ENCODE measurements at regions not wholly inside any gene's neighbourhood (a gene's known extent, or its start where the extent isn't known, plus 50 kb on each side); places are given as distances from the start of the nearest gene placed in this dataset.

- Histone ChIP-seq H2AFZ (ENCODE audit: low read depth, low read length, poor library complexity, severe bottlenecking) (no peak overlapping the region), H3K4me3 (replicated peaks in 1 of 2; ENCODE audit: low read depth in 1 of 2, low read length in 2 of 2) (no peak overlapping the region), H4K20me1 (ENCODE audit: insufficient read depth) (no peaks in the 10 kb centered on the region), H3K9ac (ENCODE audit: low read length) (no peak overlapping the region), H3K79me2 (ENCODE audit: insufficient read depth, low read length) (no peaks in the 10 kb centered on the region), H3K4me2 (ENCODE audit: low read length) (no peak overlapping the region), H3K9me3 (ENCODE audit: control insufficient read depth in 1 of 2, insufficient read depth in 1 of 2, low read depth in 1 of 2, low read length in 2 of 2) (no peaks in the 10 kb centered on the region), H3K9me2 (ENCODE audit: insufficient read depth) (no peaks in the 10 kb centered on the region), H3K27ac (ENCODE audit: low read depth, low read length) (no peak overlapping the region), H3K4me1 (ENCODE audit: control insufficient read depth in 1 of 2, insufficient read depth in 2 of 2, low read length in 2 of 2) (no peaks in the 10 kb centered on the region), H3K27me3 (ENCODE audit: insufficient read depth, low read length) (no peaks in the 10 kb centered on the region), H3K36me3 (ENCODE audit: control insufficient read depth in 1 of 2, insufficient read depth in 2 of 2, low read length in 2 of 2) (no peaks in the 10 kb centered on the region)
- DNase-seq (ENCODE audit: low read depth, low spot score) (no peak), ATAC-seq (peak; percentile 99)
- ChIA-PET CTCF (interaction anchor here (0.6 to 1.5 kb wide), 4 partner anchors 8 to 365 kb away, joined by 3 to 7 read pairs (median 5); no protein-coding TSS in a partner anchor), POLR2A (no interaction called here), RAD21 (ENCODE audit: low non-redundant PET in 1 of 2, low total read pairs in 2 of 2, uncharacterized antibody in 2 of 2, unreplicated experiment in 2 of 2) (interaction anchor here (0.9 to 1.0 kb wide), 2 partner anchors 47 to 91 kb away, joined by 3 to 4 read pairs; no protein-coding TSS in a partner anchor)
- no TSS peak for BruUV-seq (replicated peaks)
- intact Hi-C loops (cut with micrococcal nuclease): loop anchor here (10.0 kb wide), 1 partner anchor 86 kb away; no protein-coding TSS in a partner anchor
- TF ChIP-seq, protein P1, sequence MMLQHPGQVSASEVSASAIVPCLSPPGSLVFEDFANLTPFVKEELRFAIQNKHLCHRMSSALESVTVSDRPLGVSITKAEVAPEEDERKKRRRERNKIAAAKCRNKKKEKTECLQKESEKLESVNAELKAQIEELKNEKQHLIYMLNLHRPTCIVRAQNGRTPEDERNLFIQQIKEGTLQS (IDR thresholded peaks at IDR 0.05): no peak
- TF ChIP-seq, protein P2, sequence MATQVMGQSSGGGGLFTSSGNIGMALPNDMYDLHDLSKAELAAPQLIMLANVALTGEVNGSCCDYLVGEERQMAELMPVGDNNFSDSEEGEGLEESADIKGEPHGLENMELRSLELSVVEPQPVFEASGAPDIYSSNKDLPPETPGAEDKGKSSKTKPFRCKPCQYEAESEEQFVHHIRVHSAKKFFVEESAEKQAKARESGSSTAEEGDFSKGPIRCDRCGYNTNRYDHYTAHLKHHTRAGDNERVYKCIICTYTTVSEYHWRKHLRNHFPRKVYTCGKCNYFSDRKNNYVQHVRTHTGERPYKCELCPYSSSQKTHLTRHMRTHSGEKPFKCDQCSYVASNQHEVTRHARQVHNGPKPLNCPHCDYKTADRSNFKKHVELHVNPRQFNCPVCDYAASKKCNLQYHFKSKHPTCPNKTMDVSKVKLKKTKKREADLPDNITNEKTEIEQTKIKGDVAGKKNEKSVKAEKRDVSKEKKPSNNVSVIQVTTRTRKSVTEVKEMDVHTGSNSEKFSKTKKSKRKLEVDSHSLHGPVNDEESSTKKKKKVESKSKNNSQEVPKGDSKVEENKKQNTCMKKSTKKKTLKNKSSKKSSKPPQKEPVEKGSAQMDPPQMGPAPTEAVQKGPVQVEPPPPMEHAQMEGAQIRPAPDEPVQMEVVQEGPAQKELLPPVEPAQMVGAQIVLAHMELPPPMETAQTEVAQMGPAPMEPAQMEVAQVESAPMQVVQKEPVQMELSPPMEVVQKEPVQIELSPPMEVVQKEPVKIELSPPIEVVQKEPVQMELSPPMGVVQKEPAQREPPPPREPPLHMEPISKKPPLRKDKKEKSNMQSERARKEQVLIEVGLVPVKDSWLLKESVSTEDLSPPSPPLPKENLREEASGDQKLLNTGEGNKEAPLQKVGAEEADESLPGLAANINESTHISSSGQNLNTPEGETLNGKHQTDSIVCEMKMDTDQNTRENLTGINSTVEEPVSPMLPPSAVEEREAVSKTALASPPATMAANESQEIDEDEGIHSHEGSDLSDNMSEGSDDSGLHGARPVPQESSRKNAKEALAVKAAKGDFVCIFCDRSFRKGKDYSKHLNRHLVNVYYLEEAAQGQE (IDR thresholded peaks at IDR 0.05; ENCODE audit: low read depth): no peak
- no peak for TF ChIP-seq EZH2phosphoT487 (IDR thresholded peaks at IDR 0.05; ENCODE audit: borderline replicate concordance)
- TF ChIP-seq, protein P3, sequence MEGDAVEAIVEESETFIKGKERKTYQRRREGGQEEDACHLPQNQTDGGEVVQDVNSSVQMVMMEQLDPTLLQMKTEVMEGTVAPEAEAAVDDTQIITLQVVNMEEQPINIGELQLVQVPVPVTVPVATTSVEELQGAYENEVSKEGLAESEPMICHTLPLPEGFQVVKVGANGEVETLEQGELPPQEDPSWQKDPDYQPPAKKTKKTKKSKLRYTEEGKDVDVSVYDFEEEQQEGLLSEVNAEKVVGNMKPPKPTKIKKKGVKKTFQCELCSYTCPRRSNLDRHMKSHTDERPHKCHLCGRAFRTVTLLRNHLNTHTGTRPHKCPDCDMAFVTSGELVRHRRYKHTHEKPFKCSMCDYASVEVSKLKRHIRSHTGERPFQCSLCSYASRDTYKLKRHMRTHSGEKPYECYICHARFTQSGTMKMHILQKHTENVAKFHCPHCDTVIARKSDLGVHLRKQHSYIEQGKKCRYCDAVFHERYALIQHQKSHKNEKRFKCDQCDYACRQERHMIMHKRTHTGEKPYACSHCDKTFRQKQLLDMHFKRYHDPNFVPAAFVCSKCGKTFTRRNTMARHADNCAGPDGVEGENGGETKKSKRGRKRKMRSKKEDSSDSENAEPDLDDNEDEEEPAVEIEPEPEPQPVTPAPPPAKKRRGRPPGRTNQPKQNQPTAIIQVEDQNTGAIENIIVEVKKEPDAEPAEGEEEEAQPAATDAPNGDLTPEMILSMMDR (IDR thresholded peaks at IDR 0.05 in 2 of 3, conservative IDR thresholded peaks at IDR 0.05 in 1 of 3; ENCODE audit: borderline replicate concordance in 1 of 3, insufficient read depth in 1 of 3, low read depth in 2 of 3, low read length in 2 of 3): peak; percentile 38 to 60 (median 52); a peak in 5 of 6 replicates
- TF ChIP-seq POLR2AphosphoS5 (IDR thresholded peaks at IDR 0.05; ENCODE audit: low read depth, low read length): no peak
- TF ChIP-seq YY1 (IDR thresholded peaks at IDR 0.05; ENCODE audit: extremely low read depth, insufficient replicate concordance, low read depth, low read length): no peak
- TF ChIP-seq, protein P4, sequence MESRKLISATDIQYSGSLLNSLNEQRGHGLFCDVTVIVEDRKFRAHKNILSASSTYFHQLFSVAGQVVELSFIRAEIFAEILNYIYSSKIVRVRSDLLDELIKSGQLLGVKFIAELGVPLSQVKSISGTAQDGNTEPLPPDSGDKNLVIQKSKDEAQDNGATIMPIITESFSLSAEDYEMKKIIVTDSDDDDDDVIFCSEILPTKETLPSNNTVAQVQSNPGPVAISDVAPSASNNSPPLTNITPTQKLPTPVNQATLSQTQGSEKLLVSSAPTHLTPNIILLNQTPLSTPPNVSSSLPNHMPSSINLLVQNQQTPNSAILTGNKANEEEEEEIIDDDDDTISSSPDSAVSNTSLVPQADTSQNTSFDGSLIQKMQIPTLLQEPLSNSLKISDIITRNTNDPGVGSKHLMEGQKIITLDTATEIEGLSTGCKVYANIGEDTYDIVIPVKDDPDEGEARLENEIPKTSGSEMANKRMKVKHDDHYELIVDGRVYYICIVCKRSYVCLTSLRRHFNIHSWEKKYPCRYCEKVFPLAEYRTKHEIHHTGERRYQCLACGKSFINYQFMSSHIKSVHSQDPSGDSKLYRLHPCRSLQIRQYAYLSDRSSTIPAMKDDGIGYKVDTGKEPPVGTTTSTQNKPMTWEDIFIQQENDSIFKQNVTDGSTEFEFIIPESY (IDR thresholded peaks at IDR 0.05; ENCODE audit: extremely low read depth, insufficient replicate concordance, low read length): no peak
- no peak for TF ChIP-seq EGR1 (IDR thresholded peaks at IDR 0.05; ENCODE audit: low read depth)
- peak; percentile 61 for TF ChIP-seq RAD21 (IDR thresholded peaks at IDR 0.05; ENCODE audit: low read depth)
- no peak for TF ChIP-seq CBX3 (IDR thresholded peaks at IDR 0.05; ENCODE audit: low read depth)
Observed at GRCh38 chr12:9378430-9378835, 170.2 kb upstream of the PZP start.

Measured in HCT116 (cell line).